ENCODE measurements at regions not wholly inside any gene's neighbourhood (a gene's known extent, or its start where the extent isn't known, plus 50 kb on each side); places are given as distances from the start of the nearest gene placed in this dataset.

- intact Hi-C loops (cut with DNase I) = no loop called here
- Histone ChIP-seq H3K36me3 (no peaks in the 10 kb centered on the region), H3K27me3 (no peaks in the 10 kb centered on the region), H3K27ac (no peak overlapping the region), H3K4me1 (no peaks in the 10 kb centered on the region), H3K4me3 (no peak overlapping the region), H3K9me3 (no peaks in the 10 kb centered on the region), H3K9ac (ENCODE audit: low read depth in 2 of 2, low read length in 2 of 2) (no peak overlapping the region)
- no peak for TF ChIP-seq CTCF (IDR thresholded peaks at IDR 0.05)
- DNase-seq = no peak
These were observed 310.3 kb downstream of the SS18 start for GRCh38 chr18:25780105-25780504.

GRCh38 chr18:25771796-25772195, 318.6 kb downstream of the SS18 start:
- no peak overlapping the region for H3K27ac ChIP-seq
- no peak overlapping the region for H3K9ac ChIP-seq (ENCODE audit: low read depth in 2 of 2, low read length in 2 of 2)
- H3K4me1 ChIP-seq = no peaks in the 10 kb centered on the region
- no peak overlapping the region for H3K4me3 ChIP-seq
- H3K9me3 ChIP-seq = no peaks in the 10 kb centered on the region
- no peaks in the 10 kb centered on the region for H3K36me3 ChIP-seq
- DNase-seq = no peak
- no peak for TF ChIP-seq CTCF (IDR thresholded peaks at IDR 0.05)
- no peaks in the 10 kb centered on the region for H3K27me3 ChIP-seq
- intact Hi-C loops (cut with DNase I) = no loop called here

- Histone ChIP-seq H3K4me3 (no peak overlapping the region), H3K36me3 (no peaks in the 10 kb centered on the region), H3K27ac (no peak overlapping the region), H3K9ac (ENCODE audit: low read depth in 2 of 2, low read length in 2 of 2) (no peak overlapping the region), H3K27me3 (no peaks in the 10 kb centered on the region), H3K4me1 (no peaks in the 10 kb centered on the region), H3K9me3 (no peaks in the 10 kb centered on the region)
- no peak for TF ChIP-seq CTCF (IDR thresholded peaks at IDR 0.05)
- intact Hi-C loops (cut with DNase I) = no loop called here
- no peak for DNase-seq
These were observed 325.6 kb downstream of the SS18 start for GRCh38 chr18:25764777-25765176.

- H3K4me1 ChIP-seq = no peaks in the 10 kb centered on the region
- H3K36me3 ChIP-seq = no peaks in the 10 kb centered on the region
- no peak for DNase-seq
- H3K9me3 ChIP-seq = no peaks in the 10 kb centered on the region
- TF ChIP-seq CTCF (IDR thresholded peaks at IDR 0.05) = no peak
- intact Hi-C loops (cut with DNase I) = no loop called here
- no peak overlapping the region for H3K27ac ChIP-seq
- no peak overlapping the region for H3K4me3 ChIP-seq
- H3K27me3 ChIP-seq = no peaks in the 10 kb centered on the region
- no peak overlapping the region for H3K9ac ChIP-seq (ENCODE audit: low read depth in 2 of 2, low read length in 2 of 2)
These were observed 331.3 kb downstream of the SS18 start for GRCh38 chr18:25759111-25759510.

- no peaks in the 10 kb centered on the region for H3K4me1 ChIP-seq
These were observed 346.7 kb downstream of the SS18 start for GRCh38 chr18:25743646-25744151.

More at GRCh38 chr18:25743646-25744151, 346.7 kb downstream of the SS18 start:
- H3K36me3 ChIP-seq = no peaks in the 10 kb centered on the region
- no peak overlapping the region for H3K27ac ChIP-seq
- no peak overlapping the region for H3K9ac ChIP-seq (ENCODE audit: low read depth in 2 of 2, low read length in 2 of 2)
- H3K27me3 ChIP-seq = no peaks in the 10 kb centered on the region
- H3K4me3 ChIP-seq = no peak overlapping the region
- intact Hi-C loops (cut with DNase I) = no loop called here
- TF ChIP-seq CTCF (IDR thresholded peaks at IDR 0.05) = no peak
- H3K9me3 ChIP-seq = no peaks in the 10 kb centered on the region
- no peak for DNase-seq

Measured in colonic mucosa (tissue), 4 donors.